Fibroblast of the aortic adventitia (primary cell): ENCODE measurements at regions not wholly inside any gene's neighbourhood (a gene's known extent, or its start where the extent isn't known, plus 50 kb on each side); places are given as distances from the start of the nearest gene placed in this dataset.

Experiments used
- DNase-seq: peaks from one replicate; pipeline ENCODE4 v3.0.0-alpha.2; 2010; ENCODE audit warnings: low read depth
- H3K4me3 ChIP-seq: 2 replicates; pipeline ENCODE4 v1.5.1; 2011; ENCODE audit warnings: low read depth, mild to moderate bottlenecking, control low read depth, low read length, moderate library complexity
- TF ChIP-seq, protein P1 (sequence below): IDR thresholded peaks from 2 replicates; pipeline ENCODE4 v1.5.1; 2011; ENCODE audit warnings: mild to moderate bottlenecking, low read length, control low read depth, inconsistent platforms; ENCODE audit not compliant: insufficient read depth

DNA sequence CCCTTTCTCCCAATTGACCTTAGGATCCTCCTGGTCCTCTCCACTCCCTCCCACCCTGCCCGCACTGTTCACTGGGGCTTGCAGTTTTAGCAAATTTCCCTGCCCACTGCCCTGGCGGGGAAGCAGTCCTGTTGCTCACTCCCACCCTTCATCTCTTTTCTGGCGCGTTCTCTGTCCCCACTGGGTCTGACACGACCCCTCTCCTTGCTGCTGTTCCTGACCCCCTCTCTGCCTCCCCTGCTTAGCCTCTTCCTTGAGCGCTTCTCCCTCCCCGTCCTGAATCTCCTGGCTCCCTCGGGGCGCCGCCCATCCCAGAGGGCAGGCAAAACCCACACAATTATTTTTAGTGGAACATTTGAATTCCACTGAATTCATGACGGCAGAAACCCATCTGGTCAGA, 1796.4 kb downstream of the TP53TG3F start:
- TF ChIP-seq, protein P1, sequence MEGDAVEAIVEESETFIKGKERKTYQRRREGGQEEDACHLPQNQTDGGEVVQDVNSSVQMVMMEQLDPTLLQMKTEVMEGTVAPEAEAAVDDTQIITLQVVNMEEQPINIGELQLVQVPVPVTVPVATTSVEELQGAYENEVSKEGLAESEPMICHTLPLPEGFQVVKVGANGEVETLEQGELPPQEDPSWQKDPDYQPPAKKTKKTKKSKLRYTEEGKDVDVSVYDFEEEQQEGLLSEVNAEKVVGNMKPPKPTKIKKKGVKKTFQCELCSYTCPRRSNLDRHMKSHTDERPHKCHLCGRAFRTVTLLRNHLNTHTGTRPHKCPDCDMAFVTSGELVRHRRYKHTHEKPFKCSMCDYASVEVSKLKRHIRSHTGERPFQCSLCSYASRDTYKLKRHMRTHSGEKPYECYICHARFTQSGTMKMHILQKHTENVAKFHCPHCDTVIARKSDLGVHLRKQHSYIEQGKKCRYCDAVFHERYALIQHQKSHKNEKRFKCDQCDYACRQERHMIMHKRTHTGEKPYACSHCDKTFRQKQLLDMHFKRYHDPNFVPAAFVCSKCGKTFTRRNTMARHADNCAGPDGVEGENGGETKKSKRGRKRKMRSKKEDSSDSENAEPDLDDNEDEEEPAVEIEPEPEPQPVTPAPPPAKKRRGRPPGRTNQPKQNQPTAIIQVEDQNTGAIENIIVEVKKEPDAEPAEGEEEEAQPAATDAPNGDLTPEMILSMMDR, result no peak
- DNase-seq, result no peak
- H3K4me3 ChIP-seq, result no peak overlapping the region

DNA sequence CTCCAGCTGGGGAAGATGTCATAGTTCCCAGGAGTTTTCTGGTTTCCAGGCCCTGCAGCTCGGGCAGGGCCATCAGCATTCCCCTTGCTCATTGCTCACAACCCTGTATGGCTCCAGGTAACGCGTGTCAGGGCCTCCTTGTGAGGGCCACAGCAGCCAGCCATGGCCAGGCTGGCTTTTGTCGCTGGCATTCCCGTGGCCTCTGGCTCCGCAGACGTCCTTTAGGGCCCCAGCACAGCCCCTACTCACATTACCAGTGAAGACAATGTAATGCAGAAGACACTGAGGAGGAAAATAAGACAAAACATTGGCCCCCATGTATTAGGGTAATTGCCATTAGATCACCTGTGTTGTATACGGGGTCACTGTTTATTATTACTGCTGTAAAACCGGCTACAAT, 1799.0 kb downstream of the TP53TG3F start:
- H3K4me3 ChIP-seq, result no peak overlapping the region
- TF ChIP-seq, protein P1, result no peak
- DNase-seq, result no peak

DNA sequence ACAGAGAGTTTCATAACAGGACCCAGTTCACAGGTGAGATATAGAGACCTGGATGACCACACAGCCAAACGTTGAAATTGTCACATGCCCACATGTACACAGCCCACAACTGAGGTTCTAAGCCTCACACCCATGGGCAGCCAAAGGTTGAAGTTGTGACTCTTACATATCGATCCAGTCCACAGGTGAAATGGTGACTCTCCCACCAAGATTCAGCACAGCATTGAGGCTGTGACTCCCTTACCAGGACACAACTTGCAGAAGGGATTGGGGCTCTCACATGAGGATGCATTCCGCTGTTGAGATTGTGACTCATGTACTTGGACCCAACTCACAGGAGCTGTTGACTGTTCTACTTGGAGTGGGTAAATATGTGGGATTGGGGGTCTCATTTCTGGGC, 1836.4 kb downstream of the TP53TG3F start:
- no peak for DNase-seq
- no peak overlapping the region for H3K4me3 ChIP-seq
- TF ChIP-seq, protein P1, result no peak

DNA sequence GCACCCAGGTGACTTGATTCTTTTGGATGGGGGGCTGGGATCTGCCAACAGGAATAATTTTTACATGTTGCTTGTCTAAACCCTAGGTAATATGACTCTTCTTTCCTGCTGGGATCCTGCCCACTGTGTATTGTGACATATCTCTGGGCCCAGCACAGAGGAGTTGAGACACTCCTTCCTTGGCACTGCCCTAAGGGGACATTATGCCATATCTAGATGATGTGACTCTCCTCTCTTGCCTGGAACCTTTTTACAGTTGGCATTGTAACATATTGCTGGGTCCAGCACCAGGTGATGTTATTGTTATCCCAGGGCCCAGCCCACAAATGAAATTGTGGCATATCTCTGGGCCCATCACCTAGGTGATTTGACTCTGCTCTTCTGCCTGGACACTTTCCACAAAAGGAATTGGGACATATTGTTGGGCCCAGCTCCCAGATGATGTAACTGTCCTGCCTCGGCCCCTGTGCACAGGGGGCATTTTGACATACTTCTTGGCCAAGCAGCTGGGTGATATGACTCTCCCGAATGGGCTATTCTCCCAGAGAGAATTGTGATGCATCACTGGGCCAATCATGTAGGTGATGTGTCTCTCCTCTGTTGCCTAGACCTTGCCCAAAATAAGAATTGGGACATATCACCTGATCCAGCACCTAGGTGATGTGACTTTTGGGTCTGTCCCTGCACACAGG, 1837.7 kb downstream of the TP53TG3F start:
- no peak for DNase-seq
- no peak overlapping the region for H3K4me3 ChIP-seq
- TF ChIP-seq, protein P1, result no peak

DNA sequence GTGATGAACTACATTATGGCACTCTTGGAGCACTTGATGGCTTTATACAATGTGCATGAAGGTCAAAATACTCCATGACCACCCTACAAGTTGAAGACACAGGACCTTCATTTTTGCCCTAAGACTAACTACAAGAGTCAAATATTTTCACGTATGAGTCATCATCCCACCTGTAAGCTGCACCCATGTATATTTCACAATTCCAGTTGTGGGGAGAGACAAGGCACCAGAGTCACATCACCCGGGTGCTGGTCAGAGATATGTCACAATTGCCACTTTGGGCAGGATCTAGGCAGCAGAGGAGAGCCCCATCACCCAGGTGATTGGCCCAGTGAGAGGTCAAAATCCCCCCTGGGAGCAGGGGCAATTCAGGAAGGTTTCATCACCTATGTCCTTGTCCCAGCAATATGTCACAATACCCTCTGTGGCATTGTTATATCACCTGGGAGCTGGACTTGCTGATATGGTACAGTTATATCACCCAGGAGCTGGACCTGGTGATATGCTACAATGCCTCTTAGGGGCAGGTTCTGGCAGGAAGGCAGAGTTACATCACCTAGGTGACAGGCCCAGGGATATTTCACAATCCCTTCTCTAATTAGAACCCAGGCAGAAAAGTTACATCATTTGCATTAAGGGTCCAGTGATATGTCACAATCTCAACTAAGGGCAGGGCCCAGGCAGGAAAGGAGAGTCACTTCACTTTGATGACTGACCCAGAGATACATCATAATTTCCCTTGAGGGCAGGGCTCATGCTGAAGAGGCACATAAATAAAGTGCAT, 1839.2 kb downstream of the TP53TG3F start:
- TF ChIP-seq, protein P1, result no peak
- no peak for DNase-seq
- H3K4me3 ChIP-seq, result no peak overlapping the region

DNA sequence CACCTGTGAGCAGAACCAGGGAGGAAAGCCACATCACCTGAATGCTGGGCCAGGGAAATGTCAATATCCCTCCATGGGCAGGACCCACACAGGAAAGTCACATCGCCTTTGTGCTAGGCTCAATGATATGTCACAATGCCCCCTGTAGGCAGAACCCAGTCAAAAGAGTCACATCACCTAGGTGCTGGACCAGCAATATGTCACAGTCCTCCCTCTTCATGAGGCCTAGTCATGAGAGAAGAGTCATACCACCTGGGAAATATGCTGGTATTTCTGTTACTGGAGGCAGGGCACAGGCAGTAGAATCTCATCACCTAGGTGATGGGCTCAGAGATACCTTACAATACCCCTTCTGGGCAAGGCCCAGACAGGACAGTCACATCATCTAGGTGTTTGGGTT, 1843.4 kb downstream of the TP53TG3F start:
- no peak overlapping the region for H3K4me3 ChIP-seq
- DNase-seq, result no peak
- TF ChIP-seq, protein P1, result no peak
